Chondrocyte (in vitro differentiated cells): ENCODE measurements at regions not wholly inside any gene's neighbourhood (a gene's known extent, or its start where the extent isn't known, plus 50 kb on each side); places are given as distances from the start of the nearest gene placed in this dataset.

ENCODE experiments used
- DNase-seq: peaks from one replicate; pipeline ENCODE4 v3.0.0; 2021; ENCODE audit warnings: mixed read lengths, low spot score
- H3K27ac Mint-ChIP-seq: one replicate; pipeline ENCODE4 v1.8.0; 2021; ENCODE audit warnings: mild to moderate bottlenecking, moderate library complexity, mixed read lengths; ENCODE audit not compliant: unreplicated experiment
- H3K27me3 Mint-ChIP-seq: 2 replicates; pipeline ENCODE4 v1.8.0; 2021; ENCODE audit warnings: low read depth, mixed read lengths
- H3K36me3 Mint-ChIP-seq: 2 replicates; pipeline ENCODE4 v1.8.0; 2021; ENCODE audit warnings: low read depth, mixed read lengths
- H3K4me1 Mint-ChIP-seq: 2 replicates; pipeline ENCODE4 v1.8.0; 2021; ENCODE audit warnings: low read depth, mild to moderate bottlenecking, mixed read lengths
- H3K4me3 Mint-ChIP-seq: one replicate; pipeline ENCODE4 v1.8.0; 2021; ENCODE audit warnings: mild to moderate bottlenecking, moderate library complexity, mixed read lengths; ENCODE audit not compliant: unreplicated experiment
- H3K9me3 Mint-ChIP-seq: 2 replicates; pipeline ENCODE4 v1.8.0; 2021; ENCODE audit warnings: low read depth, mixed read lengths
- TF ChIP-seq, protein P1 (sequence below): fragments of 200-600 bp; sonication (generic); IDR thresholded peaks from 2 replicates; pipeline ENCODE4 v1.5.0; 2021; ENCODE audit warnings: antibody characterized with exemption, mild to moderate bottlenecking, moderate library complexity

GRCh38 chr16:62089715-62090114, 53.5 kb upstream of the CDH8 start:
- Mint-ChIP-seq H3K4me3 (no peak overlapping the region), H3K36me3 (no peaks in the 10 kb centered on the region), H3K27me3 (no peaks in the 10 kb centered on the region), H3K4me1 (no peaks in the 10 kb centered on the region), H3K9me3 (no peaks in the 10 kb centered on the region), H3K27ac (no peak overlapping the region)
- no peak for DNase-seq
- TF ChIP-seq, protein P1, sequence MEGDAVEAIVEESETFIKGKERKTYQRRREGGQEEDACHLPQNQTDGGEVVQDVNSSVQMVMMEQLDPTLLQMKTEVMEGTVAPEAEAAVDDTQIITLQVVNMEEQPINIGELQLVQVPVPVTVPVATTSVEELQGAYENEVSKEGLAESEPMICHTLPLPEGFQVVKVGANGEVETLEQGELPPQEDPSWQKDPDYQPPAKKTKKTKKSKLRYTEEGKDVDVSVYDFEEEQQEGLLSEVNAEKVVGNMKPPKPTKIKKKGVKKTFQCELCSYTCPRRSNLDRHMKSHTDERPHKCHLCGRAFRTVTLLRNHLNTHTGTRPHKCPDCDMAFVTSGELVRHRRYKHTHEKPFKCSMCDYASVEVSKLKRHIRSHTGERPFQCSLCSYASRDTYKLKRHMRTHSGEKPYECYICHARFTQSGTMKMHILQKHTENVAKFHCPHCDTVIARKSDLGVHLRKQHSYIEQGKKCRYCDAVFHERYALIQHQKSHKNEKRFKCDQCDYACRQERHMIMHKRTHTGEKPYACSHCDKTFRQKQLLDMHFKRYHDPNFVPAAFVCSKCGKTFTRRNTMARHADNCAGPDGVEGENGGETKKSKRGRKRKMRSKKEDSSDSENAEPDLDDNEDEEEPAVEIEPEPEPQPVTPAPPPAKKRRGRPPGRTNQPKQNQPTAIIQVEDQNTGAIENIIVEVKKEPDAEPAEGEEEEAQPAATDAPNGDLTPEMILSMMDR: no peak

DNA sequence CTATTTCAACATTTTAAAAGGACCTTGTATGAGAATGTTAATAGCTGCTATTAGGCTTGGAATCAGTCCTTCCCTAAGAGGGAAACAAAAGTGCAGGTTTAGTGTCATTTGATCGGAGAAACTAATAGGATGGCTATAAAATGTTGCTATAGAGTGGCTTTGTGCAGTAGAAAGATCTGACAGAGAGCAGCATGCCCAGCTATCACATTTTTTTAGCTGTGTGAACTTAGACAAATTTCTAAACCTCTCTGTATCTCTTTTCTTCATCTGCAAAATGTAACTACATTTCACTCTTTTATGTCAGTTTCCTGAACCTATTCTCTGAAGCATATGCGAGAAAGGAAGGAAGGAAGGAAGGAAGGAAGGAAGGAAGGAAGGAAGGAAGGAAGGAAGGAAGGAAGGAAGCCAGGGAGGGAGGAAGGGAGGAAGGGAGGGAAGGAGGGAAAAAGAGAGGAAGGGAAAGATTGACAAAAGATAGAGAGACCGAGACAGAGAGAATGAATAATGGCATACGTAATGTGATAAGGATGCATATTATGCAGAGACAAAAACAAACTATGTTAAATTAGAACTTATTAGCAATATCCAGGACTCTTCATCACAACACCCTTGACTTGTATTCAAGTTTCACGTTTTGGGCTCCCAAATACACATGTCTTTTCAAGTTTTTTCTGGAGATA, 52.6 kb upstream of the CDH8 start:
- no peak overlapping the region for H3K27ac Mint-ChIP-seq
- no peak for DNase-seq
- no peaks in the 10 kb centered on the region for H3K27me3 Mint-ChIP-seq
- H3K4me3 Mint-ChIP-seq: no peak overlapping the region
- TF ChIP-seq, protein P1: no peak
- no peaks in the 10 kb centered on the region for H3K9me3 Mint-ChIP-seq
- no peaks in the 10 kb centered on the region for H3K36me3 Mint-ChIP-seq
- no peaks in the 10 kb centered on the region for H3K4me1 Mint-ChIP-seq
